HG02678 (cell line): ENCODE measurements at regions not wholly inside any gene's neighbourhood (a gene's known extent, or its start where the extent isn't known, plus 50 kb on each side); places are given as distances from the start of the nearest gene placed in this dataset.

Source experiments
- ATAC-seq: cut with Tn5 transposase; IDR thresholded peaks from one replicate; pipeline ENCODE4 v1.9.1; 2021; ENCODE audit warnings: mild to moderate bottlenecking, moderate library complexity; ENCODE audit not compliant: unreplicated experiment

DNA sequence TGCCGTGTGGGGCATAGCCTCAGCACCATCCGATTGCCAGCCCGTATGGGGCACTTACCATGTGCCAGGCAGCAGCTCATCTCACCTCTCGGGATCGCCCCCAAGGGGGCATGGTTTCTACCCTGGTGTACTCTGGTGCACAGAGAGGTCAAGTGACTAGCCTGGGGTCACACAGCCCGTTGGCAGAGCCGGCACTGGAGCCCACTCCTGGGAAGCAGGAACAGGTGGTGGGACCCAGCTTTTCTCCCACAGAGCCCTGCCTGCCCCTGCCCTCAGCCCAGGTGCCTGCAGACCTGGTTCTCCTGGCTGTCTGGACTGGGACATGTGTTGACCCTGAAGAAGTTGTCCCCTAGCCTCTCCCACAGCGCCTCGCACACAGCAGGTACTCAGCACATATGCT, 141.8 kb upstream of the CIBAR2 start:
- ATAC-seq: no peak

DNA sequence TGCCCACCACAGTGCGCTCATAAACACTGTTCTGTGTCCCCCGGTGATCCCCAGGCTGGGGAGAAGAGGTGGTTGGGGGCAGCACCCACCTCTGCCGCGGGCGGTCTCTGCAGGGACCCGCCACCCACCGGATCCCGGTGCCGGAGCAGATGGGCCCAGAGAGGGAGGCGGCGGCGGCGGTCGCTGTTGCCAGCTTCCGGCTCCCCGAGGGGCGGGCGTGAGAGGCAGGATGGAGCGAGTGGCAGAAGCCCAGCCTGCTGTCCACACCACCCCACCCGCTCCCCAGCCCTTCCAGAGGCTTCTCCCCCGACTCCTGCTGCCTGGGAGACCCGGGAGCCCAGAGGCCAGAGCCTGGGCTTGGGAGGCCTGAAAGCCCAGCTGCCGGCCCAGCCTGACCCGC, 142.6 kb upstream of the CIBAR2 start:
- no peak for ATAC-seq

DNA sequence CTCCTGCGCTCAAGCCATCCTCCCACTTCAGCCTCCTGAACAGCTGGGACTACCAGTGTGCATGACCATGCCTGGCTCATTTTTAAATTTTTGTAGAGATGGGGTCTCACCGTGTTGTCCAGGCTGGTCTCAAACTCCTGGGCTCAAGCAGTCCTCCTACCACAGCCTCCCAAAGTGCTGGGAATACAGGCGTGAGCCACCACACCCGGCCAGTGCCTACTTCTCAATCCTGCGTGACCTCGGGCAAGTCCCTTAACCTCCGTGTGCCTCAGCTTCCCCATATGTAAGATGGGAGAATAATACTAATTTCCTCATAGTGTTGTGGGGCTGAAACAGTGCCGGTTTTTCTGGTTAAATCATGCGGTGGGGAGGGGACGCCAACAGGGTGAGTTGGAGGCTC, 143.5 kb upstream of the CIBAR2 start:
- ATAC-seq: no peak

DNA sequence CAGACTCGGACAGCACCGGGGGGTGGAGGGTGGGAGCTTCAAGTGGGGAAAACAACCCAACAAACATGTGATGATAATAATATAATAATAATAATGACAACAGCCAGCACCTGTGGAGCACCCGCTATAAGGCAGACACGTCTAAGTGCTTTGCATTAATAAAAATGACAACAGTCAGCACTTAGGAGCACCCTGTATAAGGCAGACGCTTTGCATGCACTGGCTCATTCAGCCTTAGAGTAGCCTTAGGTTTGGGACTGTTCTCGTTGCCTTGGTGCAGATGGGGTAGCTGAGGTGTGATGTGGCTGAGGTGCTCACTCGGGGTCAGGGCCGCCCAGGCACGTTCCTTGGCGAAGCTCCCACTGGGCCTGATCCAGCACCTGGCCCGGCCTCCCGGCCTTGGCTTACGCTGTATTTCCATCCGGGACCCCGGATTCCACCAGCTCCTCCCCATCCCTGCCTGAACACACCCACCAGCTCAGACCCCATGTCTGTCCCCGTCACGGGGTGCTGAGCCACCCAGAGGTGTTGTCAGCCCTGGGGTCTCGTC, 144.0 kb upstream of the CIBAR2 start:
- no peak for ATAC-seq

DNA sequence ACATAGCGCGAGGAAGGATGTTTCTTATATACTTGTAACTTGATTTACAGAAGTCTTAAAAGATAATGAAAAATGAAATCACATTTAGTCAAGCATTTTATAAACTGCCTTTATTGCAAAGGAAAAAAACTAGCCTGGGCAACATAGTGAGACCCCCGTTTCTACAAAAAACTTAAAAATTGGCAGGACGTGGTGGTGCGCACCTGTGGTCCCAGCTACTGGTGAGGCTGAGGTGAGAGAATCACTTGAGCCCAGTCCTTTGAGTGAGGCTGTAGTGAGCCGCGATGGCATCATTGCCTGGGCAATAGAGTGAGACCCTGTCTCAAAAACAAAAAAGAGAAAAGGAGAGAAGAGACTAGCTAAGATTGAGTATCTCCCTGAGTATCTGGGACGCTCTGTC, 145.2 kb upstream of the CIBAR2 start:
- no peak for ATAC-seq

DNA sequence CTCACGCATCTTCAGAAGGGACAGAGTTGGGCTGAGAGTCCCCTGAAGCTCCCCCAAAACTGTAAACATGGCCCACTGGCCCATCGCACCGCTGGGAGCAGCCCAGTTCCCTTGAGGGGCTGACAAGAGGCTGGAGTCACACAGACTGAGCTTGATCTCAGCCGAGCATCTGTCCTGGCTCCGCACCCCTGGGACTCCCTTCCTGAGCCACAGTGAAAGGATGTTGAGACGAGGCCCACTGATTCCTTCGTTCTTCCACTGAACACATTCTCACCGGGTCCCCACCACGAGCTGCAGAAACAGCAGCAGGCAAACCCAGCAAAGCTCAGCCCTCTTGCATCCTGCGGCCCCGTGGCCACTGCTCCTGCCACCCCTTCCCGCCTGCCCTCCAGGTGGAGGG, 145.9 kb upstream of the CIBAR2 start:
- no peak for ATAC-seq

DNA sequence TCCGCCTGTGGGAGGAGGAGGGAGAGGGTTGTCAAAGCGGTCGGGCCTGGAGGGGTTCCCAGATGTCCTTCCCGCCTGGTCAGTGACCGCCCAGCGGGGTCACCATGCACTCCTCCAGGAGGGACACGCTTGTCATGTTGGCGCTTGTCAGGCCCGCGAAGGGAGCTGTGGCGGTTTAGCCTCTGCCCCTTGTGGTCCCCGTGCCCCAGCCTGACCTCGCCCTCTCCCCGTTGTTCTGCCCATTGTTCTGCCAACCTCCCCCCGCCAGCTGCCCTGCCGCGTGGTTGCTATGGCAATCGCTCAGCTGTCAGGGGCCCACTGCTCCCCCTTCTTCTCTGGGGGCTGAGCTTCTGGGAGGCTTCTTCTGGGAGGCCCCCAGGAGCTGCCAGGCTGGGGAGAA, 146.4 kb upstream of the CIBAR2 start:
- ATAC-seq: no peak

DNA sequence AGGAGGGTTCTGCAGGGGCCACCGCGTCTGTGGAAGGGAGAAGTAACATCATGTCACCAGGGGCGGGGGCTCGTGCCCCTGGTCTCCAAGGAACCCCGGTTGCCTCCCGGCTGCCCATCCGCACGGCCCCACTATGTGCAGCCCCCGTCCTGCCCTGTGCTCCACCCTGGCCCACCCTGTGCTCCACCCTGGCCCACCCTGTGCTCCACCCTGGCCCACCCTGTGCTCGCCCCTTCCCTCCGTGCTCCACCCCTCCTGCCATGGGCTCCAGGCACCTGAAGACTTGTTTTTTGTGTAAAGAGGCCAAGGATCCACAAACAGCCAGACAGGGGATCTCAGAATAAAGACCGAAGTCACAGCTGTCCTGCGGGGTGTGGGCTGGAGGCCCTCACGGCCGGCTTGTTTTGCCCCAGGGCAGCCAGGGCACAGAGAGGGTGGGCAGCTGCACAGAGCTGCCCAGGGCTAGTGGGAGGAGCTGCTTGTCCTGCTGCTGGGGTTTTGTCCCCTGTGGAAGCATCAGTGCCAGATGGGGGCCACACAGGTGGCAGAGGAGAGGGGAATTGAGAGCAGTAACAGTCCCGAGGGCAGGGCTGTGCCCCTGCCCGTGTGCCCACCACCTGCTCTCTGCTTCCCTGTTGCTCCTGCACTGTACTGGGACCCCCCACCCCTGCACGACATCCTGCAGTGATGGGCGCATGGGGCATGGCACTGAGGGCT, 147.0 kb upstream of the CIBAR2 start:
- ATAC-seq: no peak

DNA sequence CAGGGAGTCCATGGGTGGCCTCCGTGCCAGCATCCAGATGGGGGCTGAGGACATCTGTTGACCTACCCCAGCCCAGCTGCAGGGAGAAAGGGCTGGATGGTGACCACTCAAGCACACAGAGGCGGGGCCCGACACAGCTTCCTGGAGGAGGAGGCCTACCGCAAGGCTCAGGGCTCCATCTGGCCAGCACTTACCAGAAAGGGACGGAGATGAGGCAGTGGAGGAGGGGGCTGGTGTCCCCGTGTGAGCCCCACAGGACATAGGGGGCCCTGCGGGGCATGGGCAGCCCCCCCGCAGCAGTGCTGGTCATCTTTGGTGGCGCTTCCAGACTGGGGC, 147.5 kb upstream of the CIBAR2 start:
- ATAC-seq: no peak

DNA sequence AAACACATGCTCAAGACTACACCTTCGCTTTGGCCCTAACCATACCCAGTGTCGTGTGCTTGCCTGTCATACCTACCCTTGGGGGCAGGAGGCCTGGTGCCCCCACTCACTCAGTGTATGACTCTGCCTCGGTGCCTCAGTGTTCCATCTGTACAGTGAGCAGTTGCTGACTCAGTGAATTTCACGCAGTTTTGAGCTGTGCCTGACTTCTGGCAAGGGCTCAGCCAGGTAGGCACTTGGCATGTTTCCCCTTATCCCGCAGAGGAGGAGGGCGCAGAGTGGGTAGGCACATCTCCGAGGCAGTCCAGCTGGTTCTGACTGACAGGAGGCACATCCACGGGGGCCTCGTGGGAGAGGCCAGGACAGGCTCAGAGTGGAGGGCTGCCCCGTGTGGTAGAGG, 148.9 kb upstream of the CIBAR2 start:
- ATAC-seq: no peak

DNA sequence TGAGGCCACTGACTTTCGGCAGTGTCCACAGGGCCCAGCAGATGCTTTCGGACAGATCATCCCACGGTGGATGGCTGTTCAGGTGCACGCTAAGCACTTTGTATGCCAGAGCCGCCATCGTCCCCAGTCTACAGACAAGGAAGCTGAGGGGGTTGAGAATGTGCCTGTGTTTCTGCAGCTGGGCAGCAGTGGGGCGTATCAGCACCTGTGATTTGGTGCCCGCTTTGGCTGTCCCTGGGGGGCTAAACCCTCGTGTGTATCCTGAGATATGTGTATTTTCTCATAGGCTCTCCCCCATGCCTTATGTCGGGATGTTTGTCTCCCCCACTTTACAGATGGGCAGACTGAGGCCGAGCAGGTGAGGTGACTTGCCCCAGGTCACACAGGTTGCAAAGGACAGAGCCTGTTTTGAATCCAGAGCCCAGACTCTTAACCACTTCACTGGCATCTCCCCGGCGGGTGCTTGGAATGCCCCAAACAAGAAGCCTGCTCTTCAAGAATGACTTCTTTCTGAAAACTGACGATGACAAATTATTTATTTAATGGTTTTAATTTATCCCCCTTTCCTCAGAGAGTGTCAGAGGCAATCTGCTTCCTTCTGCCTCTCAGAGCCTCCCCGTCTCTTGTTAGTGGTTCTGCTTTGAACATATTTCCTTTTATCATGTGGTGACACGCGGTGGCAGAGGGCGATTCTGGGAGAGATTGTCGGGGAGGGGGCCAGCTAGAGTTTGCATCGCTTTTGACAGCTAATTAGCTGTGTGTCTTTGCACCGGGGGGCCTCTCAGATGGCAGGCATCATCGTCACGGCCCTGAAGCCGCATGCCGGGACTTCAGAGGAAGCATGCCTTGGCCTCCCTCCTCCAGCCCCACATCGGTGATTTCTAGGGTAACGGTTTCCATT, 149.6 kb upstream of the CIBAR2 start:
- ATAC-seq: no peak

DNA sequence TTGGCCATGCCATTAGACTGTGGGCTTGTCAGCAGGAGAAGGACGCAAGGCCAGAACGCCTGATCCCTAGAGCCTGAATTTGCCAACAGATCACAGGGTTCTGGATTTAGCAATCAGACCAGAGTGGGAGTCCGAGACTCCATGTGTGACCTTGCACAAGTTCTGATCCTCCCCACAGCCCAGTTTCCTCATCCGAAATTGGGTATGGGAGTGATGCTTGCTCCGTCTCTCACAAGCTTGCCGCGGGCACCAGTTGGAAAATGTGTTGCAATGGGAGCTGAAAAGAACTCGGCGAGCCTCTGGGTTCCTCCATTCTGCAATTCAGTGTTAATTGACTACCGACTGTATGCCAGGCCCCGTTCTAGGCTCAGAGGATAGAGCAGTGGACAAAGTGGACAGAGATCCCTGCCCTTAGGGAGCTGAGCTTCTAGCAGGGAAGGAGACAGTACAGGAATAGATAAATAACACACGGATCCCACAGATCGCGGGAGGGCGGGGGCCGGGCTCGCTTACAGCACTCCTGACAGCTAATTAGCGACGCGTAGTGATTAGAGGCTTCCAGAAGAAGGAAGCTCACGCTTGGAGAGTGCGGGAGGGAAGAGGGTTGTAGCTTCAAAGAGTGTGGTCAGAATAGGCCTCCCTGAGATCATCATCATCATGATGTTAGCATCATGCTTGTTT, 150.4 kb upstream of the CIBAR2 start:
- no peak for ATAC-seq

DNA sequence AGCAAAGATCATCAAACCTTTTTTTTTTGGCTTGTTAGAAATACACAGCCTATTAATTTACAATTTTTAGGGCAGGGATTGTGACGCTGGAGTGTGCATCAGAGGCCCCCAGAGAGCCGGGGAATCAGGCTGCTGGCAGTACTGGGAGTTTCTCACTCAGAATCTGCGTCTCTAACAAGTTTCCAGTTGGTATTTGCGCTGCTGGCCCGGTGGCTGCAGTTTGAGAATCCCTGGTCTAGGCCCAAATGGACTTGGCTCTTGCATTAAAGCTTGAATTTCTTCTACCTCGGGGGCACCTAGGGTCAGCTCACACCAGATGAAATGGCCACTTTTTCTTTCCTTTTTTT, 150.9 kb upstream of the CIBAR2 start:
- ATAC-seq: no peak

DNA sequence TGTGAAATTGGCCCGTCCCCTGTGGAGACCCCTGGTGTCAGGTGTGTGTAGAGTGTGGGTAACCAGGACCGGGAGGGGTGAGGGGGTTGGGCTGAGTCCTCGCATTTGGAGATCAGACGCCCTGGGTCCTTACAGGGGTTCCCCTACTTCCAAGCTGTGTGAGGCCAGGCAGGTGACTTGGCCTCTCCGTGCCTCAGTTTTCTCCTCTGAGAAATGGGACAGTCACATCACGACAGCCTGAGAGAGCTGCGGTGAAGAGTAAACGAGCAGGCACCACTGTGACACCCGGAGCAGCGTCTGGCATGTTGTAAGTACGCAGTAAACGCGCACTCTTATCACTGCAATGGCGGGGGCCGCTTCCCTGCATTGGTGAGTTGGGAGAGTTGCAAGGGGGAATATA, 152.5 kb upstream of the CIBAR2 start:
- no peak for ATAC-seq

DNA sequence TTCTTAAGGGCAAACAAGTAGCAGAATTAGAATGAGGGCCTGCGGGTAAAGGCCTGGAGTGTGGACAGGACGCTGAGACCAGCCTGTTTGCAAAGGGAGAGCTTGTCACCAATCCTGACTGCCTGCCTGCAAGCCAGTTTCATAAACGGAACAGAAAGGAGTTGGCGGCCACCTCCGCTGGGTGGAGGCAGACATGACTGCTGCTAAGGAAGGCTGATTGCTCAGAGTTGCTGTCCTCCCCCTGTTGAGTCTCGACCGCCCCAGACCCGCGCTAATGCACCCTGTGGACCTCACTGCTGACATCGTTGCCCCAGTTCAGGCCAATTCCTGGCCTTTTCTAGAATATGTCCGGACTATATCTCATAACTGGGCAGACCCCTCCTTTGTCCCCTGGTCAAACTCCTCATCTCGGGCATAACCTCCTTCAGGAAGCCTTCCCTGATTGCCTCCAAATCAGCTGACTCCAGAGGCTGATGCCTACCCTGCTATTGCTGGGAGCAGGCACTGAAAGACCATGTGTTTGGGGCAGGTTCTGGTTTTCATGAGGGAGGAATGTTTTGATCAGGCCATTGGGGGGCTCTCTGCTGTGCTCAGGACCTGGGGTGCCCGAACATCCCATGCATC, 153.0 kb upstream of the CIBAR2 start:
- ATAC-seq: no peak

DNA sequence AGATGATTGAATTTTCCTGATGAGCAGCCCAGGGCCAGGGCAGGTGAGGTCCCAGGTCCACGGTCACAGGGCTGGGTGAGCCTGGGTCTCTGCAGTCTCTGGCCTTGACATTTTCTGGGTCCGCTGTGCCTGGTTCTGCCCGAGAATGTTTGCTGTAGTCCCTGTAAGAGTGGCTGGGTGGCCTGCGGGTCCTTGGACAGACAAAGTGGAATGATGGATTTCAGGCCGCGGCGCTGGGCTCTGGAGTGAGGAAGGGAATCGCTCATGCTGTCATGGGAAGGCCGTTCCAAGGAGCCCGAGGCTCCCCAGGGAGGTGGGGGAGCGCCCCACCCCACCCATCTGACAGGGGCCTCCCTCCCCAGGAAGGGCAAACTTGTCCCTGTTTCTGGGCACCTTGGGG, 153.5 kb upstream of the CIBAR2 start:
- no peak for ATAC-seq

DNA sequence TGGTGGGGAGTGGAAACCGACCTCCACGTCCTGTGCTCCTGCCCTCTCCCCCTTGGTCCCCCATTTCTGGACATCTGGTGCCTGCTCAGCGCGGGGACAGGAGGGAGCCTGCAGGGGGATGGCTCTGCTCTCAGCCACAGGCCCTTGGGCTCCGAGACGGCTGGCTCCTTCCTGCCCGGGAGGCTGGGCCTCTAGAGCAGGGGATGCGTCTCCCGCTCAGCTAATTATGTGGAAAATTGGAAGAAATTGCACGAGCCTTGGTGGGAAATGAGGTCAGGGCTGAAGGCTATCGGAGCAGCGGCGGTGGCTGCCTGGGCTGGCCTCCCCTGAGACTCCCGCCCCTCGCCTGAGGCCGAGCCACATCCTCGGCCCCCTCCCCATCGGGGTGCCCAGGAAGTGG, 154.6 kb upstream of the CIBAR2 start:
- no peak for ATAC-seq

DNA sequence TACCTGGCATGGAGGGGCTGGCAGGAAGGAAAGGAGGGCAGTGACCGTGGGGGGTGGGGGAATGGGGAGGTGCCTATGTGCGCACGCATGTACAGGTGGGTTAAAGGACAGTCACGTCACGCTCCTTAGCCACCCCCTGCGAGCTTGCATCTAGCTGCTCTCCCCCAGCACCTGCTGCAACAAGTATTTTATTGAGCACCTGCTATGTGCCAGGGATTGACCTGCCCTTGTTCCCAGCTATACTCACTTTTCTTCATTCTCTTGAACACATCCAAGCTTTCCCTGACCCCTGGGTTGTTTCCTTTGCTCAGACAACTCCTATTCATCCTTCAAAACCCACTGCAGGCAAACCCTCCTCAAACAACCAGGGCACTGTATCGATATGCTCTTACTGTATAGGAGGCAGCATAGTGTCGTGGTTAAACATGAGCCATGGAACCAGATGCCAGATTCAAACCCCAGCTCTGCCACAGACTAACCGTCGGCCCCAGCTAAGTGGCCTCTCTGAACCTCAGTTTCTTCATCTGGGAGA, 155.2 kb upstream of the CIBAR2 start:
- ATAC-seq: no peak

DNA sequence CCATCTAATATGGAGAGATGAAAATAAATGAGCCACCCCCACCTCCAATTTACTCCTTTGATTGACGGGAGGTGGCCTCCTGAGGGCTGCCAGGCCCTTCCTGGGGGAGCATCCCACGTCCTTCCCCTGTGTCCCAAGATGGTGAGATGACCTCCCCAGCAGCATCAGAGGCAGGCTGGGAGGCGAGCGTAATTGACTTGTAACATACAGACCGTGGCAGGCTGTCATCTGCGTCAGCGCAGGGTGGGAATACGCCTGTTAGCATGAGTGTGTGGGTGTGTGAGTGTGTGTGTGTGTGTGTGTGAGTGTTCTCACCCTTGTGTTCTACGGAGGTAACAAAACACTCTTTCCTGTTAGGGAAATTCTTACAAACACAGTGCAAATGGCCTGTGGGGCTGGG, 156.9 kb upstream of the CIBAR2 start:
- ATAC-seq: no peak

DNA sequence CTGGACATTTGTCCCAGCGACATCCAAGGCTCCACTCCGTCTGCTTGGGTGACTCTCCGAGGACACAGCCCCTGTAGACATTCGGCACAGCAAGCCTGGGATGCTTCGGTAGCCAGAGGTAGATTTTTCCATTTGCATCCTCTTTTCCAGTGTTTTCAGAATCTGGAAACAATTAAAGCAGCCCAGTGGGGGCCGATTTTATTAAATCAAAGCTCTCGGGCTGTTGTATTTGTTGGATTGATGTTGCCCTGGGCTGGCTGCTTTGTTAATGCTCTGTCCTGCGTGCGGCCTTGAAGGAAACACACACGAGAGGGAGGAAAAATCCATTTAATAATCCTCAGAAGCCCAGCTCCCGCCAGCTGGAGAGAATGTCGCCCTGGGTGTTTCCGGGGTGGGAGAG, 158.1 kb upstream of the CIBAR2 start:
- no peak for ATAC-seq

DNA sequence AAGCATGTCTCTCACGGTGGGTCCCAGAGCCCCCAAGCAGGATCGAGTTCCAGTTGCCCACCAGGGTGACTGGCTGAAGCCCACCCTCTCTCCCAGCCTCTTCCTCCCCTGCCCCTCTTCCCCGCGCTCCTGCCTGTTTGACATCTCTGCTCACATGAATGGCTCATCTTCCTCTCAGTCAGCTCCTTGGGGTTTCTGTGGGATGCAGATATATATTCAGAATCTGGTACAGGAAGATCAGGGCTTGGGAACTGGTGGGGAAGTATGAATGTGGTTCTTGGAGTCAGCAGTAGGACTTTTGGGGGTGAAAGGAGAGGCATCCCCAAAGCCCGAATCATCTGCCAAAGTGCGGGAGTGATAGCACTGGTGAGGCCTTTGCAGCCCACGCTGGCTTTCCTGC, 158.9 kb upstream of the CIBAR2 start:
- ATAC-seq: no peak
